ENCODE measurements at regions not wholly inside any gene's neighbourhood (a gene's known extent, or its start where the extent isn't known, plus 50 kb on each side); places are given as distances from the start of the nearest gene placed in this dataset.

- Histone ChIP-seq H3K27ac (ENCODE audit: low read length) (no peak overlapping the region), H3K4me1 (ENCODE audit: control insufficient read depth, insufficient read depth, low read length) (no peaks in the 10 kb centered on the region), H3K36me3 (ENCODE audit: control insufficient read depth, insufficient read depth, low read length) (no peaks in the 10 kb centered on the region), H3K4me3 (ENCODE audit: low read depth in 2 of 2, low read length in 2 of 2) (no peak overlapping the region), H3K9me3 (ENCODE audit: control insufficient read depth, insufficient read depth, low read depth, low read length) (no peaks in the 10 kb centered on the region), H3K27me3 (ENCODE audit: control insufficient read depth, insufficient read depth, low read length) (peaks cover 2% of the 10 kb centered on the region; the same call in 1 of the 2 replicates)
- BruUV-seq (replicated peaks), result no TSS peak
- POLR2A ChIA-PET, result no interaction called here
- in situ Hi-C loops (cut with HindIII; ENCODE audit: low pct_unique_long_range_greater_than_20kb, low sequenced_read_pairs) (no loop called here), intact Hi-C loops (cut with micrococcal nuclease; ENCODE audit: unreplicated experiment) (no loop called here)
- CTCF ChIA-PET, result no interaction called here
- ATAC-seq (no peak), DNase-seq (ENCODE audit: low read depth, low spot score) (no peak)
- TF ChIP-seq, protein P1, sequence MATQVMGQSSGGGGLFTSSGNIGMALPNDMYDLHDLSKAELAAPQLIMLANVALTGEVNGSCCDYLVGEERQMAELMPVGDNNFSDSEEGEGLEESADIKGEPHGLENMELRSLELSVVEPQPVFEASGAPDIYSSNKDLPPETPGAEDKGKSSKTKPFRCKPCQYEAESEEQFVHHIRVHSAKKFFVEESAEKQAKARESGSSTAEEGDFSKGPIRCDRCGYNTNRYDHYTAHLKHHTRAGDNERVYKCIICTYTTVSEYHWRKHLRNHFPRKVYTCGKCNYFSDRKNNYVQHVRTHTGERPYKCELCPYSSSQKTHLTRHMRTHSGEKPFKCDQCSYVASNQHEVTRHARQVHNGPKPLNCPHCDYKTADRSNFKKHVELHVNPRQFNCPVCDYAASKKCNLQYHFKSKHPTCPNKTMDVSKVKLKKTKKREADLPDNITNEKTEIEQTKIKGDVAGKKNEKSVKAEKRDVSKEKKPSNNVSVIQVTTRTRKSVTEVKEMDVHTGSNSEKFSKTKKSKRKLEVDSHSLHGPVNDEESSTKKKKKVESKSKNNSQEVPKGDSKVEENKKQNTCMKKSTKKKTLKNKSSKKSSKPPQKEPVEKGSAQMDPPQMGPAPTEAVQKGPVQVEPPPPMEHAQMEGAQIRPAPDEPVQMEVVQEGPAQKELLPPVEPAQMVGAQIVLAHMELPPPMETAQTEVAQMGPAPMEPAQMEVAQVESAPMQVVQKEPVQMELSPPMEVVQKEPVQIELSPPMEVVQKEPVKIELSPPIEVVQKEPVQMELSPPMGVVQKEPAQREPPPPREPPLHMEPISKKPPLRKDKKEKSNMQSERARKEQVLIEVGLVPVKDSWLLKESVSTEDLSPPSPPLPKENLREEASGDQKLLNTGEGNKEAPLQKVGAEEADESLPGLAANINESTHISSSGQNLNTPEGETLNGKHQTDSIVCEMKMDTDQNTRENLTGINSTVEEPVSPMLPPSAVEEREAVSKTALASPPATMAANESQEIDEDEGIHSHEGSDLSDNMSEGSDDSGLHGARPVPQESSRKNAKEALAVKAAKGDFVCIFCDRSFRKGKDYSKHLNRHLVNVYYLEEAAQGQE (IDR thresholded peaks at IDR 0.05; ENCODE audit: insufficient read depth in 1 of 2, low read depth in 2 of 2, low read length in 1 of 2), result no peak
- TF ChIP-seq SIN3A (IDR thresholded peaks at IDR 0.05; ENCODE audit: borderline replicate concordance, insufficient read depth, low read depth, low read length) (no peak), TCF7L2 (IDR thresholded peaks at IDR 0.05; ENCODE audit: low read depth, low read length) (no peak), POLR2AphosphoS5 (IDR thresholded peaks at IDR 0.05; ENCODE audit: low read depth, low read length) (no peak)
- TF ChIP-seq, protein P2, sequence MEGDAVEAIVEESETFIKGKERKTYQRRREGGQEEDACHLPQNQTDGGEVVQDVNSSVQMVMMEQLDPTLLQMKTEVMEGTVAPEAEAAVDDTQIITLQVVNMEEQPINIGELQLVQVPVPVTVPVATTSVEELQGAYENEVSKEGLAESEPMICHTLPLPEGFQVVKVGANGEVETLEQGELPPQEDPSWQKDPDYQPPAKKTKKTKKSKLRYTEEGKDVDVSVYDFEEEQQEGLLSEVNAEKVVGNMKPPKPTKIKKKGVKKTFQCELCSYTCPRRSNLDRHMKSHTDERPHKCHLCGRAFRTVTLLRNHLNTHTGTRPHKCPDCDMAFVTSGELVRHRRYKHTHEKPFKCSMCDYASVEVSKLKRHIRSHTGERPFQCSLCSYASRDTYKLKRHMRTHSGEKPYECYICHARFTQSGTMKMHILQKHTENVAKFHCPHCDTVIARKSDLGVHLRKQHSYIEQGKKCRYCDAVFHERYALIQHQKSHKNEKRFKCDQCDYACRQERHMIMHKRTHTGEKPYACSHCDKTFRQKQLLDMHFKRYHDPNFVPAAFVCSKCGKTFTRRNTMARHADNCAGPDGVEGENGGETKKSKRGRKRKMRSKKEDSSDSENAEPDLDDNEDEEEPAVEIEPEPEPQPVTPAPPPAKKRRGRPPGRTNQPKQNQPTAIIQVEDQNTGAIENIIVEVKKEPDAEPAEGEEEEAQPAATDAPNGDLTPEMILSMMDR (IDR thresholded peaks at IDR 0.05), result no peak
These were observed 350.7 kb upstream of the PROK2 start for GRCh38 chr3:72135636-72136035.

DNA sequence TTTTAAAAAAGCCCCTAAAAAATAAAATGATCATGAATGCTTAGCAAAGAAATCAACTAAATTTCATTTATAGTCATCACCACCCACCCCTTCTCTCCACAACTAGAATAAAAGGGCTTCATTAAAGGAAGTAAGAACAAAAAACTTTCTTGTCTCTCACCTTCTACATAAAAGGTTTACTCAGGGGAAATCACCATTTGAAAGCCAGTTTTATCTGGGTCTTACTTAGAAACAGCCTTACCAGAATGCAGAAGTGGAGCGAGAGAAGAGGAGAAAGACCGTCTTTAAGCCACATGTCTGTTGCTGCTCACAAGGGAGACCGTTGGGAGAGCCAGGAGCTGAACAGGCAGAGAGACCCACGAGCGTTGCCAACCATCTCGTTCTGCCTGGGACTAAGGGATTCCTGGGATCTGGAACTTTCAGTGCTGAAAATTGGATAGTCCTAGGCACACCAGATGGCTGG is 350.1 kb upstream of the PROK2 start:
- TF ChIP-seq, protein P2 (IDR thresholded peaks at IDR 0.05), result no peak
- no peak for TF ChIP-seq POLR2AphosphoS5 (IDR thresholded peaks at IDR 0.05; ENCODE audit: low read depth, low read length)
- no peak for TF ChIP-seq TCF7L2 (IDR thresholded peaks at IDR 0.05; ENCODE audit: low read depth, low read length)
- no peak for TF ChIP-seq SIN3A (IDR thresholded peaks at IDR 0.05; ENCODE audit: borderline replicate concordance, insufficient read depth, low read depth, low read length)
- TF ChIP-seq, protein P1 (IDR thresholded peaks at IDR 0.05; ENCODE audit: insufficient read depth in 1 of 2, low read depth in 2 of 2, low read length in 1 of 2), result no peak
- Histone ChIP-seq H3K4me1 (ENCODE audit: control insufficient read depth, insufficient read depth, low read length) (no peaks in the 10 kb centered on the region), H3K27ac (ENCODE audit: low read length) (no peak overlapping the region), H3K9me3 (ENCODE audit: control insufficient read depth, insufficient read depth, low read depth, low read length) (no peaks in the 10 kb centered on the region), H3K36me3 (ENCODE audit: control insufficient read depth, insufficient read depth, low read length) (no peaks in the 10 kb centered on the region), H3K27me3 (ENCODE audit: control insufficient read depth, insufficient read depth, low read length) (peaks cover 2% of the 10 kb centered on the region; the same call in 1 of the 2 replicates), H3K4me3 (ENCODE audit: low read depth in 2 of 2, low read length in 2 of 2) (no peak overlapping the region)
- BruUV-seq (replicated peaks), result no TSS peak
- in situ Hi-C loops (cut with HindIII; ENCODE audit: low pct_unique_long_range_greater_than_20kb, low sequenced_read_pairs), result no loop called here
- ChIA-PET CTCF (no interaction called here), POLR2A (no interaction called here)
- DNase-seq (ENCODE audit: low read depth, low spot score), result no peak
- intact Hi-C loops (cut with micrococcal nuclease; ENCODE audit: unreplicated experiment), result no loop called here
- ATAC-seq, result no peak
